ENCODE measurements at regions not wholly inside any gene's neighbourhood (a gene's known extent, or its start where the extent isn't known, plus 50 kb on each side); places are given as distances from the start of the nearest gene placed in this dataset.
"Not testable (repeated sequence)": the region's sequence is repeated elsewhere in the genome, so short reads cannot be mapped to it uniquely, and the experiment has no call there.

DNA sequence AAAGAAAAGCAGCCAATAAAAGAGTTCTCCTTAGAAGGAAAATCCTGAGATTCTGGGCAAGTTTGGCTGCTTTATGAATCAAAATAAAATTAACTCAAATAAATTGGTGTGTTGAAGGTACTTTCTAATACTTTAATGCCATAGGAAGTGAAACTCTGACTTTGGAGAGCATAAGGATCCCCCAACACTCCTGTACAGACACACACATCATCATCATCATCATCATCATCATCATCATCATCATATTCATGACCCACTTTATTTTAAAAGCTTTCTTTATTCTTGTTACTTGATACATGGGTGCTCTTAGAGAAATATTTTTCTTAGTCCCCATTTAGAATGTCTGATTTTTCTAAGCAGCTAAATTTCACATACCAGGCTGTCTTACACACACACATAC is 283.1 kb upstream of the CYRIA start:
- no peak for DNase-seq

DNA sequence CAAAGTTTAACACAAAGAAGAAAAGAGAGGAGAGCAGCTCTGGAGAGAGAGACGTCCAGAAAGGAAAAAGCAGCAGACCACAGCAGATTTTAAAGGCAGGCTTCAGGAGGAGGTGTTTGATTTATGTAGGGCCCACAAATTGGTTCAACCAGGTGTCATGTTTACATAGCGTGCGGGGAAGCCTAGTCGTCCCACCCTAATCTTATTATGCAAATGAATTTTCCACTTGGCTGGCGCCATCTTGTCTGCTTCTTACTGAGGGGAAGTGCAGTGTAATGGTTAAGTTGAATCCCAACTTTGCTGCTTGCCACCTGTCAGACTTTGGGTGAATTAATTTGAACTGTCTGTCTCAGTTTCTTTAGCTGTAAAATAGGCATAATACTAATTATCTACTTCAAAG is 282.4 kb upstream of the CYRIA start:
- no peak for DNase-seq

DNA sequence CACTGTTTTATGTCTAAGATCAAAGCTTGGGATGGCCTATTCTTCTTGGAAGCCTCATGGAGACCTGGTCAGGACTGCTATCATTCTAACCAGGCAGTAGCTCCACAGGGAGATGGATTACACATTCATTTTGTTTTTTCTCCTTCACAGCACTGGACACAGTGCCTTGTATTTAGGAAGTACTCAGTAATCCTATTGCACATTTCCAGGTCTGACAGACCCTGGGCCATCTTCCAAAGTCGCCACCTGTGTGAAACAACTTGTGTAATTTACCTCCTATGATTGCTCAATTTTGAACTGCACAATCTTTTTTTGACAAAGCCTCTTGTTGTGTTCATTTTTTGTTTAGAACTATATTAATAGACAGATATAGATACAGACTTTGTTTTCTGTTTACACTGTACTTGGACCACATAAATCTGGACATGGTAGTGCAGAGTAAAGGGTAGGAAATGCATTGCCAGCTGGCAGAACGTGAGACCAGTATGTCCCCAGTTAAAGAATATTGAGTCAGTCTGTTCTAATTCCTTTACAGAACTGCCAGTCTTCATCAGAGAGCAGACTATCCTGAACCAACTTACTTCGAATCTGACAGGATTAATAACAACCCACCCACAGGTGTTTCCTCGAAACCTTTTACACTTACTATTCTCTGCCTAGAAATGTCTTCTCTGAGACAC is 277.8 kb upstream of the CYRIA start:
- DNase-seq, result no peak

DNA sequence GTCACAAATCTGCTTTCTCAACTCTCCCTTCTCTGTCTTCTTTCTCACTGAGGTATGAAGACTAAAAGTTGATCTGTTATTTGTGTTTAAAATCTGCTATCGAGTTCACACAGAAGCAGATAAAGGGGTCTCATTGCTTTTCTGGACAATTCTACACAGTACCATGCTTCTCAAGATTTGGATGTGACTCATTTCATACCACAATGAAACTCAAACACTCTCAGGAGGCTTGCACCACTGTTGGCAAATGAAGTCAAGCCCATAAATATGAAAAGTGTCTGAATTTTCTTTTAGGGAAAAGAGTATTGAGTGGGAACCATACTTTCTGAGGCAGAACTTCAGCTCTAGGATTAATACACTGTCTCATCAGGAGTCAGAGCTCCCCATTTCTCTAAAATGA is 274.6 kb upstream of the CYRIA start:
- no peak for DNase-seq

DNA sequence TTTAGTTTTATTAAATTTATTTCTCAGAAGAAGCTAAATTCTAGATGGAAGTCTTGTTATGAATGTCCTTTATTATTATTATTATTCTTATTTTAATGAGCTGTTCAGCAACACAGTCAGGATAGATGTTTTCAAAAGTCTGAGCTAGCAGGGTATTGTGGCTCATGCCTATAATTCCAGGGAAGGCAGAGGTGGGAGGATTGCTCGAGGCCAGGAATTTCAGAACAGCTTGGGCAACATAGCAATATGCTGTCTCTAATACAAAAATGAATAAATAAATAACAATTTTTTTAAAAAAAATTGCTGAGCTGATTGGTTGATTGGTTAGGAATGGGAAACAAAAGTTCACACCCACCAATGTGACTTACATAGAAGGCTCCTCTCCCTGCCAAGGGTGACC is 274.1 kb upstream of the CYRIA start:
- DNase-seq, result no peak

DNA sequence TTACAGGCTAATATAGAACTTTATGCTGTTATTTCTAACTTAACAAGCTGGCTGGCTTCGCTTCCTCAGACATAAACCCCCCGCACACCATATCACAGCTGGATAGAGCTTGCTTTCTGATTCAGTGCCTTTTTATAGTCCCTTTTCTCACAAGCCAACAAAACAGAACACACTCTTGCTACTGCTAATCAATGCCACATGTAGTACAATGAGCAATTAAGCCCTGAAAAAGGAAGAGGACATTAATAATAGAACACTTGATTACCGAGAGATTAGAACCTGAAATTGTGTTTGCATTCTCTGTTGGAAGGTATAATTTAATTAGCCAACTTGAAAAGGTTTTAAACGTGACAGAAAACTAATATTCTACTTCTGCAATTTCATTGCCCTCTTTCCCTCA is 267.7 kb upstream of the CYRIA start:
- DNase-seq, result no peak

DNA sequence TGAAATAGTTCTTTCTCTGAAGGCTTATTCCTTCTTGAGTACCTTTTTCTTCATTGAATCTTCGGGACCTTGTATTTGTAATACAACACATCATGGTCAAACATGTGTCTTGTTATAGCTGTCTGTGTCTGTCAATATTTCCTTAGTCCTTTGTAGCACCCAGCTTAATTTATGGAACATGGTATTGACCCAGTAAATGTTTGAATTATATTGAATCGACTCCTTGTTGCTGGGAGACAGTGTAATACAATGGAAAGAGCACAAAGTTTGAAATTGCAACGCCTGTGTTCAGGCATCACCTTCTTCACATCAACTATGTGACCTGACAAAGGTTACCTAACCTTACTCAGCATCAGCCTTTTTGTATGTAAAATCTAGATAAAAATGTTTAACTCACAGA is 267.2 kb upstream of the CYRIA start:
- no peak for DNase-seq

DNA sequence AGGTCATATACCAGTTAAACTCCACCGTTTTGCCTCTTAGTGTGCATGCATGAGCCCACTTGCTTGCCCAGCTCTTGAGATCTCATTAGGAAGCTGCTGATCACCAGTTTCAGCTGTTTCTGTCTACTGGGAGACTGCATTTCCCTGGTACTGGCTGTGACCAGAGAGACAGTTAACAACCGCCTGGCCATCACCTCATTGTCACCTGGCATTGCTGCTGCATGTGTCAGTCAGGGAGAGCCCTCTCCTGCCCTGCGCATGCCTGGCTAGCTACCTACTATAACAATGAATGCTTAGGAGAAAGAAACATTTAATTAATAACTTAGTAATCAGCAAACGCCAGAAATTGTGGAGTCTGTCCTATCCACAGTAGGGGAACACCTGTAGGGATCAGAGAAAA is 265.8 kb upstream of the CYRIA start:
- DNase-seq, result no peak

DNA sequence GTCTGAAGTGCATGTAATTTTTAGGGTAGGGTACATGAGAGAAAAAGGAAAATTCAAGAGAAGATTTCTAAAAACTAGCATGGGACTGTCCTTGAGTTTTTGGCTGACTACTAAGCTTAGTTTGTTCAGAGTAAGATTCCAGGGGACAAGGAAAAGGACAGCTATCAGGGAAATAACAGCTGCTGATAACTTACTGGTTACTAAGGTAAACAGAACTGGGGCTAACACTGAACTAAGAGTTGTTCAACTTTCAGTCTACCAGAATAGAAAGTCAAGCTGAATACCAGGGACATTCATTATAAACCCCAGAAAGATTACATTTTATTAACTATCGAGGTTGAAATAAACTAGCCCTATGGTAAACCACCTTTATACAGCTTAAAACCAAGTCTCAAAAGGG is 261.8 kb upstream of the CYRIA start:
- DNase-seq, result no peak

DNA sequence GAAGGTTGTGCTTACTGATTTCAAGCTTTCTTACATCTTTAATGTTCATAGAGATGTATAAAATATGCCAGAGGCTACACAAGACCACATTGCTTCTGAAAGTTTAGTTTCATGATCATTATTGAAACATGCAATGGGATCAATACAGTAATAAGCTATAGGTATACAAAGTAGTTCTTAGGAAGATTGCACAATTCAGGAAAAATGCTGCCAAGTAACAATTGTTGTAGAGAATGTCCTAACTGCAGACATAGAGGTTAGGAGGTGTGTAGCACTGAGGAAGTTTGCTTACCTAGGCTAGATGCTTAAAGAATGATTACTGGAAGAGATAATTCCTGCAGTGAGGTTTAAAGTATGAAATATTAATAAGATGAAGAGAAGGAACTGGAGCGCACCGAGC is 259.5 kb upstream of the CYRIA start:
- no peak for DNase-seq

DNA sequence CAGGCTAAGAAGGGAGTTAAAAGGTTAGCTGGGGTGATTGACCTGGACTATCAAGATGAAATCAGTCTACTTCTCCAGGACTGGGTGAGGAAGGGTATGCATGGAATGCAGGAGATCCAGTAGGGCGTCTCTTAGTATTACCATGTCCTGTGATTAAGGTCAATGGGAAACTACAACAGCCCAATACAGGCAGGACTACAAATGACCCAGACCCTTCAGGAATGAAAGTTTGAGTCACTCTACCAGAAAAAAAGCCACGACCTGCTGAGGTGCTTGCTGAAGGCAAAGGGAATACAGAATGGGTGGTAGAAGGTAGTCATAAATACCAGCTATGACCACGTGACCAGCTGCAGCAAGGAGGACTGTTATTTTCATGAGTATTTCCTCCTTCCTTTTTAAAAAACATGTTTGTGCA is 249.7 kb upstream of the CYRIA start:
- not testable (repeated sequence) for DNase-seq

DNA sequence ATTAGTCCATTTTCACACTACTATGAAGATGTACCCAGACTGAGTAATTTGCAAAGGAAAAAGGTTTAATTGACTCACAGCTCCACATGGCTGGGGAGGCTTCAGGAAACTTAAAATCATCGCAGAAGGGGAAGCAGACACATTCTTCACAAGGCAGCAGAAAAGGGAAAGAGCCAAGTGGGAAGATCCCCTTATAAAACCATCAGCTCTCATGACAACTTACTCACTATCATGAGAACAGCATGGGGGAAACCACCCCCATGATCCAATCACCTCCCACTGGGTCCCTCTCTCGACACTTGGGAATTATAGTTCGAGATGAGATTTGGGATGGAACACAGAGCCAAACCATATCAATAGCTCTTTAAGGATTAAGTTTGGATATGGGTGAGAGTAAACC is 246.1 kb upstream of the CYRIA start:
- DNase-seq, result no peak

DNA sequence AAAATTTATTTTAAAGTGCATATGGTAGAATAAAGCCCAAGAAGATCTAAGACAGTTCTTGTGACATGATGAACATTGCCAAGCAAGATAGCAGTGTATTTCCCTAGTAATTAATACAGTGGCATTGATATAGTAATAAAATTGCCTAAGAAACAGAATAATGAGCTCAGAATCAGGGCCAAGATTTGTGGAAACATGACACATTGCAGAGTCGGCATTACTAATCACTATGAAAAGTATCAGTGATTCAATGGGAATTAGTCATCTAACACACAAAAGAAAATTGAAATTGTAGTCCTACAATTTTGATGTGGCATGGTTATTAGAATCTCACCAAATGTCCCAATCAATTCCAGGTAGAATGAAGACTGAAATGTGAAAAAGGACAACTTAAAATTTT is 243.0 kb upstream of the CYRIA start:
- no peak for DNase-seq

DNA sequence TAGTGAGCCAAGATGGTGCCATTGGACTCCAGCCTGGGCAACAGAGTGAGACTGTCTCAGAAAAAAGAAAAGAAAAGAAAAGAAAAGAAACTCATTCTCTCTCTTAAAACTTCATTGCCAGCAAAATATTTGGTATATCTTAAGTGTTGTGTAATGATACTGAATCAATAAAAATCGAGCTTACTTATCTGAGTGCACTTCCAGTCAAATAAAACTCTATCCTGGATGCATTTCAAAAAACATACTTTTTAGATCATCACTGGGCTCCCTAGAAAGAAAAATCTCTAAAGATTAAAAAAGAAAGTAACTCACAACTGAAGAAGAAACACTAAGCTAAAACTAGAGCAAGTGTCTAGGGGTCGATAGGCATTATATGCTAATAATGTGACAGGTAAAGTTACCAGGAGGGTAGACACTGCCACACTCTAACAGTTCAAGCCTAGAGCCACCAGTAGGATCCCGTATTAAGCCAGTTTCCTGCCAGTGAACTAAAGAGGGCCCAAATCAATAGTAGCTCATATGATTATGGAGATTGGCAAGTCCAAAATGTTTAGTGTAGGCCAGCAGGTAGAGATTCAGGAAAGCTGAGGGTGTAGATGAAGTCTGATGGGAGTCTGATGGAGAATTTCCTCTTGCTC is 242.1 kb upstream of the CYRIA start:
- no peak for DNase-seq

DNA sequence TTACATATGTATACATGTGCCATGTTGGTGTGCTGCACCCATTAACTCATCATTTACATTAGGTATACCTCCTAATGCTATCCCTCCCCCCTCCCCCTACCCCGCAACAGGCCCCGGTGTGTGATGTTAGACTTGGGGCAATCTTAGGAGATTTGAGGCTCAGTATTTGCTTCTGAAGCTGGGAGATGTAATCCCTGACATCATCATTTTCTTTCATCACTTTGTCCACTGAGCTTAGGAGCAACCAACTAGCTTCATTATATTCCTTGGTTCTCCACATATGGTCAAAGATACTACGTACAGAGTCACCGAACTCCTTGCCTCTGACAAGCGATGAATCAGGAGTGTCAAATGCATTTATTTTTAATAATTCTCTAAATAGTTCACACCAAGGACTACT is 239.7 kb upstream of the CYRIA start:
- not testable (repeated sequence) for DNase-seq

DNA sequence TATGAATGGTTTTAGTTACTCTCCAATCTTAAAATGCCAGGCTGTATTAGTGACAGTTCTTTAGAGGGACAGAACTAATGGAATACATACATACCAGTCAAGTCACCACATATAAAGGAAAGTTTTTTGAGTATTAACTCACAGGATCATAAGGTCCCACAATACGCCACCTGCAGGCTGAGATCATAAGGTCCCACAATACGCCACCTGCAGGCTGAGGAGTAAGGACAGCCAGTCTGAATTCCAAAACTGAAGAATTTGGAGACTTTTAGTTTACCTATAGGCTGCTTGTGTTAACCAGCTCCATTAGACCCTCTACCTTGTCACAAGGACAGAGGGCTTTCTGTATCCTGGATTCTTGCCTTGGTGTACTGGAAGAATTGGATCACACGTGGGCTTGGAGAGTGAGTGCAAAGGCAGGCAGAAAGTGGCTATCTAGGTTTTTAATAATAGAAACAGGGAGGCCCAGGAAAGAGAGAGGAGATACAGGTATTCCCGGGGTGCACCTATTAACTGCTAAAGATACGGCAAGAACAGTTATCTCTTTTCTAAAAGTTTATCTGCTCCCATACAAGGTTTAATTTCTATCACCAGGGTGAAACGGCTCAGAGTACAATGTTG is 234.9 kb upstream of the CYRIA start:
- no peak for DNase-seq

DNA sequence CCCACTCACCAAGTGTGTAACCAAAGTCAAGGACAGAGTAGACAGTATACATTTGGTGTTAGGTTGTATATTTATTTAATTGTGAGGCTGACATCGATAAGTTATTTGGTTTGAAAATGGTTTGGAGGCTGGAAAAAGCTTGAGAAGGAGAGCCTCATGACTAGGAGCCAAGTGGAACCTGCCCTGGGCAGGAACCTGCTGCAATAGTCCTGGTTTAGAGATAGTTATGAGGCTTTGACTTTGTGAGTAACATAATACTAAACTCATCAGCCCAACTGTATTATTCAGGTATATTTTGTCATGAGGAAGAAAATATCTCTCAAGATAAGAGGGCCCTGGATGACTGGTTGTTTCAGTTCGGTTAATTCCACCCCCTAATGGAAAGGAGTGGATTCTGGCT is 234.3 kb upstream of the CYRIA start:
- DNase-seq, result no peak

DNA sequence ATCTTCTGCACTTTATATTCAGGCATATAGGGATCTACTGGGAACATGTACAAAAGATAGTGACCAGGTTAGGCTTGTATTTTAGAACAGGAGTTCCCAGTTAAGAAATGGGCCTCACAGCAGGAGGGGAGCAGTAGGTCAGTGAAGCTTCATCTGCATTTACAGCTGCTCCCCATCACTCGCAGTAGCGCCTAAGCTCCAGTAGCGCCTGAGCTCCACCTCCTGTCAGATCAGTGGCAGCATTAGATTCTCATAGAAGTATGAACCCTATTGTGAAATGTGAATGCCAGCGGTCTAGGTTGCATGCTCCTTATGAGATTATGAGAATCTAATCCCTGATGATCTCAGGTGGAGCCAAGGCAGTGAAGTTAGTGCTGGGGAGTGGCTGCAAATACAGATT is 224.4 kb upstream of the CYRIA start:
- DNase-seq, result no peak

DNA sequence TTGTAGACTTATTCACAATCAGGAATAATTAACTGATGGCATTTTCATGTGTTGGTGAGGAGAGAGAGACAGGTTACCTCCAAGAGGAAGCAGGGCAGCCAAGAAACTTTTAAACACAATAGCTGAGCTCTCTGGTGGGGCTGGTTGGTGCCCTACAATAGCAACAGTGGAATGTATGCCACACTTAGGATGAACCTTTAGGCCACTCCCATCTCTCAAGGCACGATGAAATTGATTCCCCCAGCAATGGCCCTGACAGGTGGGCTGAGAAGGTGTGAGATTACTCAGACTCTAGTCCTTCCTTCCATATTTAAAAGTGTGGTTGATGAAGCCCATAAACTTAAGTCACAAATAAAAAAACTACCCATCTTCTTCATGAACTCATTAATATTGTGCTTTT is 219.4 kb upstream of the CYRIA start:
- no peak for DNase-seq

DNA sequence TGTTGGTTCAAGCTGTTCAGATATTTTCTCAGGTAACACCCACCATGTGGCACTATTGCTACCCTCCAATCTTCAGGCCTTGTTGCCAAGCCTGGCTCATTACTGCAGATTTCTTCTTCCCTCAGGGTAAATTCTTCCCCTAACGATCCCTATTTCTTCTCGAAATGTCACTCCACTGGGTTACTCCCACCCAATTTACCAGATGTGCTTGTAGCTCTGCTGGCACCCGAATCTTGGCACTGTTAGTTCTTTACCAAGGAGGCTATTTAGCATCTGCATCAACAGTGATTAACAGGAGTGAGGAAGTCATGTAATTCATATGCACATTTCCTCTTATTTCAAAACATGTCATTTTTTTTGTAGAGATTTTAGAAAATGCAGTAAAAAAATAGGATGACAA is 217.1 kb upstream of the CYRIA start:
- DNase-seq, result no peak

DNA sequence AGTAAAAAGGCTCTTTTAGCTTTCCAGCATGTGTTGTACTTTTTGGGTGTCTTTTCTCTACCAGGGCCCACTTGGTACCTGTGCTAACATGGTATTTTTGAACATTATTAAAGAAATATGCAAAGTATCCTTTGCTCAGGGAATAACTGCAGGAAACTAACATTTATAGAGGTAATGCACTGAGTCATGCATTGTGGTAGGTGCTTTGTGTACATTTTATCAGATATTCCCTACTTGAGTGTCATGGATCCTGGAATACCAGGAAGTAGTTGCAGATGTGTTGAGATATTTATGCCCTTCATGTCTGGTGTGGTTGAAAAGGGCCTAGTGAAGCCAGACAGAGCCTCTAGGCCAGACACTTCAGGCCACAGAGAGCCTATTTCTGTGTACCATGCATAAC is 215.5 kb upstream of the CYRIA start:
- DNase-seq, result no peak

DNA sequence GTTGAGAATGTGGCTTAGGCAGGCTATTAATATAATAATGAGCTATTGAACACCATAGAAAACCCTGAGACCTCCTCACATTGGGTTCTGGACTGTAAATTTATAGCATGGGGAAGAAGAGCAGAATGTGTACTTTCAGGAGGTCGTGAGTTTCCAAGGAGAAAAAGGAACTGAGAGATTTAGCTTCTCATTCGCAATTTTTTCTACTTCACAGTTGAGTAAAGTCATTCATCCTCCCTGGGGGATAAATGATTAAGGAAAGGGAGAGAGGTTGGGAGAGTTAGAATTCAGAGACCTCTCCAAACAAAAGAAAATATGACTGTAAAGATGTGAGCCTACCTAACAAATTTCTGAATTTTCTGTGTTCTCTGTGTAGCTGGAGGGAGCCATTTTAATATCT is 205.8 kb upstream of the CYRIA start:
- no peak for DNase-seq

DNA sequence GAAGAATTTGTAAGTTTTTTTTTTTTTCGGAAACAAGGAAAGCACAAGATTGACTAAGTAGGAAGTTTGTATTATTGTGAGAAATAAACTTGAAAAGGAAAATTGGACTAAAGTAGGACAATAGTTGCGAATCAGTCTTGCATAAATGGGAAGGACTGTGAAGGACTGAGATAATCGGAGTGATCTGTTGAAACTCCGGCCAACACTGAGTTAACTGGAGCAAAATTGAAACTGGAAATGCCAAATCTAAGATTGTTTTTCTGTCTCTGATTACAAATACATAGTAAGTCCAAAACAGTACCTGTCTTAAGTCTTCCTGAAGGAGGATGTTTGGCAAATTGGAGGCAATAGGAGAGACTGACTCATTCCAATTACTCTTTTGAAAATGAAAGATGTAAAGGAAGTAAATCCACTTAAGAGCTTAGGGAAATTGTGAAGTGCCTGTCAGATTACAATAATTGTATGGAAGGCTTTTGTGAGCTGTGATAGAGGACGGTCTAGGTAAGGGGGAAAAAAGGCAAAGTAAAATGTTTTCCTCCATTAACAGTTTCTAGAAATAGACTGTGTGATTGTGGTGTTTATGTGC is 204.9 kb upstream of the CYRIA start:
- DNase-seq, result no peak

DNA sequence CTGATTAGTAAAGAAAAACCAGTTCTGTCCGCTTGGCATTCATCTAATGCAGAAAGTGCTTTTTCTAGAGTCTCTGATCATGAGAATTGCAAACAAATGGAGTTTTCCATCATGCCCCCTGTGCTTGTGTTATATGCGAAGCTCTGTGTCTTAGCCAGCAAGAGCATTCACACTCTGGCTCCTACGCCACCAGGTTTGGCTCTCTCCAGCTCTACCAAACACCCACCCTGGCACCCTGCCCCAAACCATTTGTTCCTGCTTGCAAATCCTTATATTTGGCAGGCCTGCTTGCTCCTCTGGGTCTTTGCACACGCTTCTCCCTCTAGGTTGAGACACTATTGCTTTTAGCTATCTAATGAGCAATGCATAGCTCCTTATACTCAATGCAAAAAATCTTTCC is 204.1 kb upstream of the CYRIA start:
- DNase-seq, result no peak
